NCI-H2029 (cell line): ENCODE measurements at regions not wholly inside any gene's neighbourhood (a gene's known extent, or its start where the extent isn't known, plus 50 kb on each side); places are given as distances from the start of the nearest gene placed in this dataset.
"Not testable (repeated sequence)": the region's sequence is repeated elsewhere in the genome, so short reads cannot be mapped to it uniquely, and the experiment has no call there.

Experiments
- DNase-seq: peaks from one replicate; lab custom pipeline; 2025; lab: John Stamatoyannopoulos, UW

- DNase-seq = no peak
These were observed 157.9 kb upstream of the TAS2R1 start for GRCh38 chr5:9787861-9788600.

DNA sequence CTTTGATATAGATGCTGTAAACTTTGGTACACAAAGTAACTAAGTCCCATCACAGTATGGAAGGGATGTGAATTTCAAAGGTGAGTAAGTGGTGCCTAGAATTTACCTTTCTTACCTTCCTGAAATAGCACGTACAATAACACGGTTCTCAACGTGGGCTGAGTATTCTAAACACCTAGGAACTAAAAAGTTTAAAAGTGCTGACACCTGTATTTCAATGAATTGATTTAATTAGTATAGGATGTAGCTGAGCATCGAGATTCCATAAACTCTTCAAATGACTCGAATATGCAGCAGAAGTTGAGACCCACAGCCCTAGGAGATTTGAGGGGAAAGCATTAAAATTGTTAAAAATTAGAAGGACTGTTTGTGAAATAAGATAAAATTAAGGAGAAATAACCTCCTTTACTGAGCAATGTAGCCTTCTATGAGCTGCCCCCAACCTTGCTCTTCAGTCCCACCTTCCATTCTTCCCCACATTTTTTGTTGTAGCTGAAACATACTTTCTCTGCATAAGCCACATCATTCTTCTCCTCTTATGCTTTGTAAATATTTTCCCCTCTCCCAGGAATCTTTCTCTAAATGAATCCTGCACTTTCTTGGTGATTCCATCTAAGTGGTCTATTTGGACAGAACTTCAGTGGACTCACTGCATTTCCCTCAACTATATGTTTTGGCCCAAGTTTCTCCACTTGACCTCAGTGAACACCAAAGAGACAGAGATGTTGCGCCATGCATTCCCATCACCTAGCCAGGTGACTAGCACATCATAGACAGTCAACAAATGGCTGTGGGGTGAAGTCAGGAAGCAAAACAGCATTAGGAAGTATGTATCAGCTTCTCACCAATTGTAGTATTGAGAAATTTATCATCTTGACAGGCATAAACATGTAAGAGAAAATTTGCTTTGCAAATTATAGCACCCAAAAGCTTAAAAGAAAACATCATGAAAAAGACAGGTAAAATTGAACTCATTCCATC is 156.5 kb upstream of the TAS2R1 start:
- no peak for DNase-seq

DNA sequence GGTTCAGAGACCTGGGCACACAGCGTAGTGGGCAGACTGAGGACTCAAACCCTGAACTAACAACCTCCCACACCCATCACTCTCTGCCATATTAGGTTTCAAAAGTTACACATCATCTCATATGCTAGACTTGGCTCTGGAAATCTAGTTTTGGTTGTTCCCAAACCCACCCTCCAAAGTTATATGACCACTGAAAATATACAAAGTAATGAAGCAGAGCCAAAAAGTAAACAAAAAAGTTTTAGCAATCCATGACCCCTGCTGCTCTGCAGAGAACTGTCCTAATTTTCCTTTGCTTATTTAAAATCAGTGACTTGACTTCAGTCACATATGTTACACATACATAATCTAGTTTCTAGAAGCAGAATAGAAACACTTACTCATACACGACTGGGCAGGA is 155.6 kb upstream of the TAS2R1 start:
- DNase-seq = no peak

GRCh38 chr5:9784231-9784630 is 154.1 kb upstream of the TAS2R1 start:
- DNase-seq = no peak

DNA sequence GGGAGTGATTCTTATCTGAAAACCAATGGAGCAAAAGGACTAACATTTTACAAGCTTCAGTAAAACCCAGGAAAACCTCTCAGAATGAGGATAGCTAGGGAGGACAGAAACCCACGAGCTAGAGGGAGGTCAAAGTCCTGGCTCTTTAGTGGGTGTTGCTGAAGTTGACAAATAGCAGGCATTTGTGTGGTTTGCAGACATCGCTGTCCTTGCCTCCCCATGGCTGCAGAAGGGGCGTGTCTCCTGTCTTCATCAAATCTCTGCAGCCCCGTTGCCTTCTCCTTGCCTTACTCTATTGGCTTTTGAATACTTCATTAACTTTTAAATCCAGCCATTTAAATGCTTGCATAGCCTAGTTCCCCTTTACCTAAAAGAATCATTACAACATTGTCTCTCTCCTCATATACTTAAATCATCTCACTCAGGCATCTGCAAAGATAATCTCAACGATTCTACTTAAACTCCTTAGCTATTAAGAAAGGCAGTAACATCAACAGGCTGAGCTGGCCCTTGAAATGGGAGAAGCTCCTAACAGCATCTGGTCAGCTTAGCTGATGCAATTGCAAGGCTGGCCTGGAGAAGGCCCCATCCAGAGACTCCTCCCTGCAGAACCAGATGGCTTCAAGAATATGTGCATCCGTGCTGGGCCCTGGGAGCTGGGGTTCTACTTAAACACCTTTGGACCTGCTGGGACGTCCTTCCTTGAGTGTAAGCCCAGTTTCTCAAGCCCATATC is 152.8 kb upstream of the TAS2R1 start:
- no peak for DNase-seq

- DNase-seq = no peak
These were observed 151.7 kb upstream of the TAS2R1 start for GRCh38 chr5:9781890-9782289.

DNA sequence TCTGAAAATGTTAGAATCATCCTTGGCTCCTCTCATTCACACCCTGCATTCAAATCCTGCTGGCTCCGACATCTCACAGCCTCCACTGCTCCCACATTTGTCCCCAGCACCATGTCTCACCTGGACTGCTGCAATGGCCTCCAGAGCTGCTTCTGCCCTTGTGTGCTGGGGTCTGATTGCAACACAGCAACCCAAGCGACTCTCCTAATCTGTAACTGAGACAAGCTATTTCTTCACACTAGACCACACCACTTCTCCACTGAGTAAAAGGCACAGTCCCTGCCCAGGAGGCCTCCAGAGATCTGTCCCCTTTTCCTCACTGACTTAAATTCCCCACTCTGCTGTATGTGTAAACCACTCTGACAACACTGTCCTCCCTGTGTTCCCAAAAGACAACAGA is 151.1 kb upstream of the TAS2R1 start:
- no peak for DNase-seq

DNA sequence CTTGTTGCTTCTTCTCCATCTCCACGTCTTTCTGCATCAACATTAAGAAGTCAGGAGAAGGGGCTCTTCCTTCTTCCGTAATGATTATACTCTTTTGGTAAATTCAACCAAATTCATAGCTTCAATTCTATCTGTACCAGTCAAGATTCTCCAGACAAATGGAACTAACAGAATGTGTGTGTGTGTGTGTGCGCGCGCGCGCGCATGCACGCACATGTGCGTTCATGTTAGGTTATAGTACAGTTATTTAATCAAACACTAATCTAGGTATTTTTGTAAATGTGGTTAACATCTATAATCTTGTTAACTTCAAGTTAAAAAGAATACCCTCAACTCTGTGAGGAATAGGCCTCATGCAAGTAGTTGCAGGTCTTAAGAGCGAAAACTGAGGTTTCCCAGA is 150.3 kb upstream of the TAS2R1 start:
- no peak for DNase-seq

DNA sequence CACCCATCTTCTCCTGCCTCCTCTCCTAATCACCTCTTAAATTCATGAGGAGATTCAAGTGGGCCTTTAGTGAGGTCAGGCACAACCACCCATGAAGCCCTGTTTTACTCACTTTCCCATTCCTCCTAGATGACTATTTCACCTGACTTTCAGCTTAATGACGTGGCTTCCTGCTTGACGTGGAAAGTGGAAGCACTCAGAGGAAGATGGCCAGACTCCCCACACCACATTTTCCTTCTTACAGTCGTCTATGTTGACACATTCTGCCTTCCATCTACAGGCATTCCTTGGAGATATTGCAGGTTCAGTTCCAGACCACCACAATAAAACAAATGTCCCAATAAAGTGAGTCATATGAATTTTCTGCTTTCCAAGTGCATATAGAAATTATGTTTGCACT is 146.4 kb upstream of the TAS2R1 start:
- DNase-seq = no peak

DNA sequence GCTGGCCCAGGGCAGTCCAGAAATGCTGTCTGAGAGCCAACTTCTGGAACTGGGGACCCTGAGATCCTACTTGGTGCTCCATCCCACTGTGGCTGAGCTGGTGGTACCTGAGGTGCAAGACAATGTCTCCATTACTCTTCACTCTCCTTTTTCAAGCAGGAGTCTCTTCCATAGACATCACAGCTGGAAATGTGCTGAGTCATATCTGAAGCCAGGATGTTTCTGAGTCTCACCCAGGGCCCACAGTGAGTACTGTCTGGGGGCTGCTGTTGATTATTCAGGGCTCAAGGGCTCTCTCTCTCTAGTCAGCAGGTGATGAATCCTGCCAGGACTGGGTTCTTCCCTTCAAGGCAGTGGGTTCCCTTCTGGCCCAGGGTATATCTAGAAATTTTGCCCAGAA is 145.2 kb upstream of the TAS2R1 start:
- DNase-seq = no peak

- DNase-seq = no peak
These were observed 144.4 kb upstream of the TAS2R1 start for GRCh38 chr5:9774472-9775079.

DNA sequence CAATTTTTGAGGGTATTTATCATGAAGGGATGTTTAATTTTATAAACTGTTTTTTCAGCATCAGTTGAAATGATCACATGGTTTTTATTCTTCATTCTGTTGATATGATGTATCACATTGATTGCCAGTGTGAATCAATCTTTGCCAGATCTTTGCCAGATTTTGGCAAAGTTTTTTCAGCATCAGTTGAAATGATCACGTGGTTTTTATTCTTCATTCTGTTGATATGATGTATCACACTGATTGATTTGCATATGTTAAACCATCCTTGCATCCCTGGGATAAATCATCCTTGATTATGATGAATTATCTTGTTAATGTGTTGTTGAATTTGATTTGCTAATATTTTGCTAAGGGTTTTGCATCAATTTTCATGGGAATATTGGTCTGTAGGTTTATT is 140.9 kb upstream of the TAS2R1 start:
- no peak for DNase-seq

GRCh38 chr5:9766581-9766980 is 136.4 kb upstream of the TAS2R1 start:
- DNase-seq = no peak

DNA sequence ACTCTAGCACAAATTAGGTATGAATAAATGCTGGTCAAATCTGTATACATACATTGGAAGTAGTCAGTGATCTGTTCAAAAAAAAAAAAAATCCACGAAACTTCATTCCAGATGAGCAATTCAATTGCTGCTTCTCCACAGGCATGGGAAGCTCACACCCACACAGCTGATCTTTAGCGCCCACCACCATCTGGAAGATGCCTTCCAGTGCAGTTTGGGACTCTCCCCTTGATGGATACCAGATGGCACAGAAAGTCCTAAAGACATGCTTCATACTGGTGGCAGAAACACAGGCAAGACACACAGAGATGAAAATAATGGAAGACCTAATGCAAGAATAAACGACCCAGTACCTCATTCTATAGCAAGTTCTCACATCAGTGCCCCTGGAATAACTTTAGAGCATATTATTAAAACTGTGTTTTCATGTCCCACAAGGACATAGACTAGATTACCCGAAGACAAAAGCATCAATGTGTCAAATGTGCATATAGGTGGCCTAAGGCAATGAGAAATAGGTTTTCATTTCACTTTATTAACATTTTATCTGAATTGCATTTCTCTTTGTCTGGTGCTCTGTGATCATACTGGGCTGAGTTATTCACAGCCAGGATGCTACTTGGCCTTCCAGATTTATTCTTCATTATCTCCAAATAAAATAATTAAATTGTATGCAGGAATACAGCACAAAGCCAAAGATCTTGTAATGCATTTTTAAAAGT is 135.4 kb upstream of the TAS2R1 start:
- no peak for DNase-seq

DNA sequence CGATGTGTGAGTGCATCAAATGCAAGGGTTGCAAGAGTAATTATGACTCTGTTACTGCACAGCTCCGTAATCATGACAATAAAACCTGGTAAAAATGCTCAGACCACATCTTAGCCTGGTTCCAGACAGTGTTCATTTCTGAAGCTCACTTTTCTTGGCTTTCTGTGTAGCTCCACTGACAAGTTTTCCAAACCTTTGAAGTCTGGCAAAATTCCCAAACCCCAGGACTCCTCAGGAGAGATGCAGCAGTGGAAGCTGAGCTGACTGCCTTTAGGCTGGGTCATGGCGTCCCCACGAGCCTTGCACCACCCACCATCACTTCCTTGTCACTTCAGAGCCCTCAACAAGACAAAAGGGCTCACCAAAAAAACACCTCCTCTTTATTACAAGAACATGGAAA is 131.6 kb upstream of the TAS2R1 start:
- DNase-seq = no peak

DNA sequence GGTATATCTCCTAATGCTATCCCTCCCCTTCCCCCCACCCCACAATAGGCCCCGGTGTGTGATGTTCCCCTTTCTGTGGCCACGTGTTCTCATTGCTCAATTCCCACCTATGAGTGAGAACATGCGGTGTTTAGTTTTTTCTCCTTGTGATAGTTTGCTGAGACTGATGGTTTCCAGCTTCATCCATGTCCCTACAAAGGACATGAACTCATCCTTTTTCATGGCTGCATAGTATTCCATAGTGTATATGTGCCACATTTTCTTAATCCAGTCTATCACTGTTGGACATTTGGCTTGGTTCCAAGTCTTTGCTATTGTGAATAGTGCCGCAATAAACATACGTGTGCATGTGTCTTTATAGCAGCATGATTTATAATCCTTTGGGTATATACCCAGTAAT is 122.5 kb upstream of the TAS2R1 start:
- DNase-seq = not testable (repeated sequence)

- DNase-seq = no peak
These were observed 113.4 kb upstream of the TAS2R1 start for GRCh38 chr5:9743507-9743906.

GRCh38 chr5:9742848-9743247 is 112.7 kb upstream of the TAS2R1 start:
- DNase-seq = no peak

- no peak for DNase-seq
These were observed 109.0 kb upstream of the TAS2R1 start for GRCh38 chr5:9739135-9739534.

DNA sequence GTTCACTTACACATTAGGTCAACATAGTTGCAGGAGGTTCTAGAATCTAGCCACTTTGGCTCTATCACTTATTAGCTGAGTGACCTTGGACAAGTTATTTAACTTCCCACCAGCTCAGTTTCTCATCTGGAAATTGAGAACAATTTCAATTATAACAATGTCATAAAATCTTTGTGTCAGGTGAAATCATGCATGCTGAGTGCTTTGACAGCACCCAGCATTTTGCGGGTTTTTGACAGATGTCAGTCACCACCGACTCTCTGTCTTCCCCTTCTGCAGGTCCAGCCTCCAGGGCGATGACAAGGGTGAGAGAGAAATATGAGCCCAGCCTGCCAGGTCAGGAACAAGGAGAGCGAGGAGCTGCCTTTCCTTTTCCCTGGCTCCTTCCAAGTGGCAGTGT is 107.1 kb upstream of the TAS2R1 start:
- DNase-seq = no peak

DNA sequence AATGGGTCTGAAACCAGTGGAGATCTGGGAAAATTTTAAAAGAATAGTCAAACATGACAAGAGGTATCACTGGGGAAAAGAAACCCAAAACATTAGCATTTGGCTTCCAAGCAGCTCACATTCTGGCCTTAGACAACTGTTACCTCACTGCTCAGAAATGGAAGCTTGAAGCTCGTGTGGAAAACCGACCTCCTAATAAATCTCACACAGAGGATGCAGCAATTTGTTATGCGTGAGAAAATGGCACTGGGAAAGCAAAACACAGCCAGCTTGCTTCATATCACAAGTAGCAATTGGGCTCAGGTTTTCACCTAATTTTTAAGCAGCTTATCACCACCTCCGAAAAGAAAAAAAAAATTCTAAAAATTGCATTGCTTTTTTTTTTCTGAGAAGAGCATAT is 103.3 kb upstream of the TAS2R1 start:
- DNase-seq = no peak

DNA sequence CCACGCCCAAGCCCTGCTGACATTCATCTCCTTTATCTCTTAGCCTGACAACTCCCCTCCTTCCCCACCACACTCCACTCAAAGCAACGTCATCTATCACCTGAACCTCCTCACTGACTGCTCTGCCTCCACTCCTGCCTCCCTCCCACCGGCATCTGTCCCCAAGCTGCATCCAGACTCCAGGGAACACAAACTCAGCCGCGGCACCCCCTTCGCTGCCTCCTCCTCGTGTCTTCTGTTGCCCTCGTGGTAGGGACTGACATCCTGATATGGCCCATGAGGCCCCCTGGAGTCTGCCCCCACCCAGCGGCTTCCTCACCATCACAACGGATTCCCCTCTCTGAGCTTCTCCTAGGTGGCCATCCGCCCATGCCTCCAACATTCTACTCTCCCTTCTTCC is 101.0 kb upstream of the TAS2R1 start:
- no peak for DNase-seq
